ENCODE measurements at regions not wholly inside any gene's neighbourhood (a gene's known extent, or its start where the extent isn't known, plus 50 kb on each side); places are given as distances from the start of the nearest gene placed in this dataset.

- no peak for DNase-seq (ENCODE audit: insufficient read length, low spot score)
- FAIRE-seq: no peak
- TF ChIP-seq TAF1 (IDR thresholded peaks at IDR 0.05; ENCODE audit: low read depth, low read length) (no peak), SPI1 (IDR thresholded peaks at IDR 0.05; ENCODE audit: low read depth, low read length) (no peak), POLR2AphosphoS5 (IDR thresholded peaks at IDR 0.05; ENCODE audit: low read depth, low read length) (no peak), PAX5 (IDR thresholded peaks at IDR 0.05; ENCODE audit: insufficient read depth, low read length, severe bottlenecking) (no peak), POLR2A (IDR thresholded peaks at IDR 0.05; ENCODE audit: low read depth, low read length) (no peak), POU2F2 (IDR thresholded peaks at IDR 0.05; ENCODE audit: low read depth, low read length) (no peak)
These were observed 526.9 kb downstream of the TMEM182 start for GRCh38 chr2:103288696-103289095.

- DNase-seq (ENCODE audit: insufficient read length, low spot score) (no peak), FAIRE-seq (no peak)
- no peak for TF ChIP-seq POU2F2 (IDR thresholded peaks at IDR 0.05; ENCODE audit: low read depth, low read length)
- no peak for TF ChIP-seq SPI1 (IDR thresholded peaks at IDR 0.05; ENCODE audit: low read depth, low read length)
- no peak for TF ChIP-seq POLR2AphosphoS5 (IDR thresholded peaks at IDR 0.05; ENCODE audit: low read depth, low read length)
- no peak for TF ChIP-seq PAX5 (IDR thresholded peaks at IDR 0.05; ENCODE audit: insufficient read depth, low read length, severe bottlenecking)
- no peak for TF ChIP-seq POLR2A (IDR thresholded peaks at IDR 0.05; ENCODE audit: low read depth, low read length)
- TF ChIP-seq TAF1 (IDR thresholded peaks at IDR 0.05; ENCODE audit: low read depth, low read length): no peak
These were observed 527.4 kb downstream of the TMEM182 start for GRCh38 chr2:103289105-103289725.

- TF ChIP-seq PAX5 (IDR thresholded peaks at IDR 0.05; ENCODE audit: insufficient read depth, low read length, severe bottlenecking) (no peak), POU2F2 (IDR thresholded peaks at IDR 0.05; ENCODE audit: low read depth, low read length) (no peak), SPI1 (IDR thresholded peaks at IDR 0.05; ENCODE audit: low read depth, low read length) (no peak)
- FAIRE-seq: no peak
- no peak for DNase-seq (ENCODE audit: insufficient read length, low spot score)
These were observed 530.7 kb downstream of the TMEM182 start for GRCh38 chr2:103292573-103292972.

DNA sequence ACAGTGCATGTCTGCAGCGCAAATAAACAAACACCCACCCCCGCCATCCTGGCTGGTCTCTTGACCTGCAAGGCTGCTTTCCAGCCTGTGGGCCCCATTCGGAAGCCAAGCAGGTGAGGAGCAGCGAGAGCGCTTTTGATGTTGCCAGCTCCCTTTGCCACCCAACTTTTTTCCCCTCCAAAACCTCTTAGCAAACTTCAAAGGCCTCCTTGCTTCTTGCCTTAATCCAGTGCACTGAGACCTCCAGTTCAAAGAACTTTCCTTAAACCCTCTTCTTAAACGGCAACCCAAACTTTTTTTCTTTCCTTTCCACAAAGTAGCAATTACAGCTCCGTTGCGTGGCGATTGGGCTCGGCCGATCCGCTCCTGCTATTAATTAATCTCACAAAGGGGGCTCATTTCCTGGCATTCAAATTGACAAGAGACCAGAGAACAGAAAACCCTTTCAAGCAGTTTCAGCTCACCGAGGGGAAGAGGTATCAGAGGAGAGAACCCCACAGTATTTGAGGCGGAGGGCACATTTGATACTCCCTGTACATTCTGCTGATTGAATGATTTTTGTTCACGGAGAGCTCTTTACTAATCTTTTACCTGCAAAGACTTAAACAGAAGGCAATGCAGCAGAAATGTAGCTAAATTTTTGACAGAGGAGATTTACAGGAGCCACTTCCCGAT is 531.4 kb downstream of the TMEM182 start:
- DNase-seq (ENCODE audit: insufficient read length, low spot score) (no peak), FAIRE-seq (no peak)
- TF ChIP-seq POU2F2 (IDR thresholded peaks at IDR 0.05; ENCODE audit: low read depth, low read length) (no peak), POLR2A (IDR thresholded peaks at IDR 0.05; ENCODE audit: low read depth, low read length) (no peak), PAX5 (IDR thresholded peaks at IDR 0.05; ENCODE audit: insufficient read depth, low read length, severe bottlenecking) (no peak), TAF1 (IDR thresholded peaks at IDR 0.05; ENCODE audit: low read depth, low read length) (no peak), SPI1 (IDR thresholded peaks at IDR 0.05; ENCODE audit: low read depth, low read length) (no peak), POLR2AphosphoS5 (IDR thresholded peaks at IDR 0.05; ENCODE audit: low read depth, low read length) (no peak)

DNA sequence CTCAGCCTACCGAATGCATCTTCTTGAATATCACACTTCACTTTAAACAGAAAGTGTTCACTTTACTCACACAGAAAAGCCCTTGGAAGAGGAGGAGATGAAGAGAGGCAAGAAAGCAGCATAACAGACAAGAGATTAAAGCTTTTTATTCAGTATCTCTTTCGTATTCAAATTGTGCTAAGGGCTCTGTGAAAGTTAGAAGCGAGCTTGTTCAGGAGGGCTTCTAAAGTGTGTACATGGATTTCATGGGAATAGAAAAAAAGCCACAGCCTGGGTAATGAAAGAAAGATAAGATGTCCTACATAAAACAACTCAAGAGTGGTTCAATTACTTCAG is 531.9 kb downstream of the TMEM182 start:
- DNase-seq (ENCODE audit: insufficient read length, low spot score): no peak
- FAIRE-seq: no peak
- TF ChIP-seq POLR2AphosphoS5 (IDR thresholded peaks at IDR 0.05; ENCODE audit: low read depth, low read length) (no peak), POLR2A (IDR thresholded peaks at IDR 0.05; ENCODE audit: low read depth, low read length) (no peak), POU2F2 (IDR thresholded peaks at IDR 0.05; ENCODE audit: low read depth, low read length) (no peak), PAX5 (IDR thresholded peaks at IDR 0.05; ENCODE audit: insufficient read depth, low read length, severe bottlenecking) (no peak), SPI1 (IDR thresholded peaks at IDR 0.05; ENCODE audit: low read depth, low read length) (no peak), TAF1 (IDR thresholded peaks at IDR 0.05; ENCODE audit: low read depth, low read length) (no peak)

- TF ChIP-seq SPI1 (IDR thresholded peaks at IDR 0.05; ENCODE audit: low read depth, low read length): no peak
- TF ChIP-seq POU2F2 (IDR thresholded peaks at IDR 0.05; ENCODE audit: low read depth, low read length): no peak
- no peak for TF ChIP-seq PAX5 (IDR thresholded peaks at IDR 0.05; ENCODE audit: insufficient read depth, low read length, severe bottlenecking)
- no peak for TF ChIP-seq POLR2A (IDR thresholded peaks at IDR 0.05; ENCODE audit: low read depth, low read length)
- no peak for TF ChIP-seq POLR2AphosphoS5 (IDR thresholded peaks at IDR 0.05; ENCODE audit: low read depth, low read length)
- no peak for TF ChIP-seq TAF1 (IDR thresholded peaks at IDR 0.05; ENCODE audit: low read depth, low read length)
- no peak for DNase-seq (ENCODE audit: insufficient read length, low spot score)
- no peak for FAIRE-seq
These were observed 532.6 kb downstream of the TMEM182 start for GRCh38 chr2:103294420-103294819.

DNA sequence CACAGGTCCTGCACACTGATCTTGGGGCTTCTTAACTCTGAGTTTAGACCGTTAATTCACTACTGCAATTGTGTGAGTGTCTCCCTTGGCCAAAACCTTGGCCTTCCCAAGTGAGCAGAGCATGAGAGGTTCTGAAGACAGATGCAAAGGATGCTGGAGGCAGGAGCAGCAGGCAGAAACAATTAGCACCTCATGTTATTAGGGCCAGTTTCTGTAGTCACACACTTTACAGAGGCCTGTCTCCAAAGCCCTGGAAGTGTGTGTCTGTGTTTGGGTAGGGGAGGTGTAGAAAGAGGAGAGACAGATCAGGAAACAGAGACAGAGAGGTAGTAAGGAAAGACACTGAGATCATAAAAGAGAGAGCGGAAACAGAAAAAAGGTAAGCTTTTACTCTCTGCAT is 533.8 kb downstream of the TMEM182 start:
- no peak for FAIRE-seq
- TF ChIP-seq TAF1 (IDR thresholded peaks at IDR 0.05; ENCODE audit: low read depth, low read length): no peak
- DNase-seq (ENCODE audit: insufficient read length, low spot score): no peak

GRCh38 chr2:103324671-103325070 is 562.8 kb downstream of the TMEM182 start:
- no peak for DNase-seq (ENCODE audit: insufficient read length, low spot score)
- no peak for FAIRE-seq
- no peak for TF ChIP-seq POLR2A (IDR thresholded peaks at IDR 0.05; ENCODE audit: low read depth, low read length)
- no peak for TF ChIP-seq PAX5 (IDR thresholded peaks at IDR 0.05; ENCODE audit: insufficient read depth, low read length, severe bottlenecking)

DNA sequence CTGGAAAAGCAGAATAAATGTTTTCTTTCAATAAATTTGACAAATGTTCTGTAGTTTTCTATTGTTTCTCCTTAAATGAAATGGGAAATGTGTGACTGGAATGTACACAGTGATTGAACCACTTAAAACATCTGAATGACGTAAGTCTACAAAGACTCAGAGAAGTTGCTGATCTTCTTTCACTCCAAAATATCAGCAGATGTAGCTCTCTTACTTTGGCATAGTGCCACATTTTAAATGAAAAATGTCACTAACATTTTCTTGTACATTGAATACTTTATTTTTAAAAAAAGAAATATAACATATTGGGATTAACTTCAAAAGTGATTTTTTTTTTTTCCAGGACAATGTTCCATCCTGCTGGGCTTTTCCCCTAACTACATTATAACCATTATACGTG is 565.6 kb downstream of the TMEM182 start:
- FAIRE-seq (no peak), DNase-seq (ENCODE audit: insufficient read length, low spot score) (no peak)
- TF ChIP-seq TAF1 (IDR thresholded peaks at IDR 0.05; ENCODE audit: low read depth, low read length): no peak
- TF ChIP-seq POLR2A (IDR thresholded peaks at IDR 0.05; ENCODE audit: low read depth, low read length): no peak
- no peak for TF ChIP-seq PAX5 (IDR thresholded peaks at IDR 0.05; ENCODE audit: insufficient read depth, low read length, severe bottlenecking)
- TF ChIP-seq POU2F2 (IDR thresholded peaks at IDR 0.05; ENCODE audit: low read depth, low read length): no peak
- TF ChIP-seq SPI1 (IDR thresholded peaks at IDR 0.05; ENCODE audit: low read depth, low read length): no peak
- TF ChIP-seq POLR2AphosphoS5 (IDR thresholded peaks at IDR 0.05; ENCODE audit: low read depth, low read length): no peak

DNA sequence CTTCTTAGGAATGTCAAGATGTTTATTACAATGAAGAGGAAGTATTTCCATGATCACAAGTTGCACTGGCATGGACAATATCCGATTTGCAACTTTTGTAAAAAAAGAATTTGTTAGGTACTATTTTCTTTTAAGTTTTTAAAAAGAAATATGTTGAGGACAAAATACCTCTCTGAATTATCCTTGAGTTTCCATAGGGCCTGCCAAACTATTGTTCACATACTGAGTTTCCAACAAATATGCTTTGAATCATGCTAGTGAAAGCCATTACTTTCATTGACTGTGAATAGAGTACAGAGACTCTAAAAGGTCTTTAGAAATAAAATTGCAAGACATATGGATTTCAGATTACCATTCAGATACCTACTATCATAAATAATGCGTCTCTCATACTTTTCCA is 566.1 kb downstream of the TMEM182 start:
- DNase-seq (ENCODE audit: insufficient read length, low spot score) (no peak), FAIRE-seq (no peak)
- no peak for TF ChIP-seq PAX5 (IDR thresholded peaks at IDR 0.05; ENCODE audit: insufficient read depth, low read length, severe bottlenecking)

All from GM12891 (cell line).